ENCODE measurements at regions not wholly inside any gene's neighbourhood (a gene's known extent, or its start where the extent isn't known, plus 50 kb on each side); places are given as distances from the start of the nearest gene placed in this dataset.

DNA sequence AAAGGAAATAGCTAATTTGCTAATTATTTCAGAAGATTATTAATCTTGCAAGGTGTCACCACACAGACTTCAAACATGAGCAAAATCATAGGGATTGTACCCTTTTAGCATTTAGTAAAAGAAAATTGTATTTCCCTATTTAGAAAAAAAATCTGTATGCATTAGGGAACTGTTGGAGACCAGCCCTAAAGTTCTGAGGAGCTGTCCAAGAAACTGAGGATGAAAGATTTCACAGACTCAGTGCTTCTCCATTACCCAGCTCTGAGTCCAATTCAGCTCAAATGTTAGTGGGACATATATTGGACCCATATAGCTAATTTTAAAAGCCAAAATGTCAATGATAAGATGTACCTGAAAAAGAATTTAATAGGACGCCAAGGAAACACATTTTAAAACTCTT lies 271.7 kb downstream of the SNX10 start:
- H3K4me3 ChIP-seq (ENCODE audit: low read length) = no peak overlapping the region
- no peak for DNase-seq (ENCODE audit: low read depth)
- TF ChIP-seq, protein P1, sequence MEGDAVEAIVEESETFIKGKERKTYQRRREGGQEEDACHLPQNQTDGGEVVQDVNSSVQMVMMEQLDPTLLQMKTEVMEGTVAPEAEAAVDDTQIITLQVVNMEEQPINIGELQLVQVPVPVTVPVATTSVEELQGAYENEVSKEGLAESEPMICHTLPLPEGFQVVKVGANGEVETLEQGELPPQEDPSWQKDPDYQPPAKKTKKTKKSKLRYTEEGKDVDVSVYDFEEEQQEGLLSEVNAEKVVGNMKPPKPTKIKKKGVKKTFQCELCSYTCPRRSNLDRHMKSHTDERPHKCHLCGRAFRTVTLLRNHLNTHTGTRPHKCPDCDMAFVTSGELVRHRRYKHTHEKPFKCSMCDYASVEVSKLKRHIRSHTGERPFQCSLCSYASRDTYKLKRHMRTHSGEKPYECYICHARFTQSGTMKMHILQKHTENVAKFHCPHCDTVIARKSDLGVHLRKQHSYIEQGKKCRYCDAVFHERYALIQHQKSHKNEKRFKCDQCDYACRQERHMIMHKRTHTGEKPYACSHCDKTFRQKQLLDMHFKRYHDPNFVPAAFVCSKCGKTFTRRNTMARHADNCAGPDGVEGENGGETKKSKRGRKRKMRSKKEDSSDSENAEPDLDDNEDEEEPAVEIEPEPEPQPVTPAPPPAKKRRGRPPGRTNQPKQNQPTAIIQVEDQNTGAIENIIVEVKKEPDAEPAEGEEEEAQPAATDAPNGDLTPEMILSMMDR (conservative IDR thresholded peaks at IDR 0.05; ENCODE audit: low read depth, low read length) = no peak

DNA sequence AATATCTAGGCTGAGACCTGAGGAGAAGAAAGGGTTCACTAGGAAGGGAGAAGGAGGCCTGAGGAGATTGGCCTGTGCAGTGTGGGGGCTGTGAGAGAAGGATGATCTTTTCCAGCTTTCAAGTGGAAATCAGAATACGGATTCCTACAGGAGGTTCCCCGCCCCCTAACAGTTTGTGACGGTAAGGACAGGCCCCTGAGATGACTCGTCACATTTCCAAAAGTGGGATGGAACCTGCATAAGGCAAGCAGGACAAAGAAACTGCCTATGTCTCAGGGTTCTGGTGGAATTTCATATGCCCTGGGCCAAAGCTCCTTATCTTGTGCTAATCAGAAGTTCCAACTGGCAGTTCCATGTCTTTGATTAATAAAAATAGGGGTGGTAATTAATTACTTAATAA lies 275.6 kb downstream of the SNX10 start:
- no peak for DNase-seq (ENCODE audit: low read depth)
- TF ChIP-seq, protein P1 (conservative IDR thresholded peaks at IDR 0.05; ENCODE audit: low read depth, low read length) = no peak

GRCh38 chr7:26574476-26574875 lies 282.8 kb downstream of the SNX10 start:
- H3K4me3 ChIP-seq (ENCODE audit: low read length) = no peak overlapping the region
- DNase-seq (ENCODE audit: low read depth) = no peak
- TF ChIP-seq, protein P1 (conservative IDR thresholded peaks at IDR 0.05; ENCODE audit: low read depth, low read length) = no peak

More for the DNA sequence above, 275.6 kb downstream of the SNX10 start:
- no peak overlapping the region for H3K4me3 ChIP-seq (ENCODE audit: low read length)

- TF ChIP-seq, protein P1 (conservative IDR thresholded peaks at IDR 0.05; ENCODE audit: low read depth, low read length) = no peak
- DNase-seq (ENCODE audit: low read depth) = no peak
- H3K4me3 ChIP-seq (ENCODE audit: low read length) = no peak overlapping the region
Observed at GRCh38 chr7:26580064-26580591, 284.3 kb downstream of the SKAP2 start.

DNA sequence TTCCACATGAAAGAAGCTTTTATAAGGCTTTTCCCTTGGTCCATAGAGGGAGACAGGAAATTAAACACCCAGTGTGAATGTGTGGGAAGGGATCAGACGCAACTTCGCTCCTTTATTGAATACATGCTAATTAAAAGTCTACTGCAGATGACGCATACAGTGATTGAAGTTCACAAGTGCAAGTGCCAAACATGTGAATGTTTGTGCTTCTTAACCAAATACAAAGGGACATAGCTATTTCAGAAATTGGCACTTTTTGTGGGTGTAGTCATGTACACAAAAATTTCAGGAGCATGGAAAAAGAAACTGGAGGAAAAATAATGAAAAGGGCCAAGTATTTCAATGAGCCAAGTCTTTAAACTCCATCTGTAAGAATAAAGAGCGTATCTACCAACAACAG lies 283.7 kb downstream of the SKAP2 start:
- DNase-seq (ENCODE audit: low read depth) = peak; percentile 32
- no peak overlapping the region for H3K4me3 ChIP-seq (ENCODE audit: low read length)
- TF ChIP-seq, protein P1 (conservative IDR thresholded peaks at IDR 0.05; ENCODE audit: low read depth, low read length) = no peak

DNA sequence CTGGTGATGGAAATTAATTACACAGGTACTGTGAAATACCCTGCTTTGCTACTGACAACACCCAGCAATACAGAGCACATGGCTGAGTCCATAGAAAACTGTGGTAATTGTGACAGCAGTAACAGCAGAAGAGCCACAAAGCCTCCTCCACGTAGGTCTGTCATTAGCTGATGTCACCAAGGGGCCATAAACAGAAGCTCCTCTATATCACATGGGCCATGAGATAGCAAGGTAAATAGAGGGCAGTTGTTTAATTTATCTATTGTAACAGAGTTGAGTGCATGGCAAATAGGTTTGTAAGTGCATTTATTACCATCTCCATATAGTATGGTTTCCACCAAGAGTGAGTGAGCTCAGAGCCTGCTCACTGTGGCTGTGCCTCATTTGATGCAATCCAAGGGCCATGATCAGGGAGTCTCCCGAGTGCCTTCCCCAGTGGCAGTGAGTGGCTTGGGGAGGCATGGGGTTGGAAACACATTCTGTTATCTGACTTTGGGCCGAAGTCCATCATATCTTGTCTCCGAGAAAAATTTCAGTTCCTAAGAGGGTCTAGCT lies 281.2 kb downstream of the SKAP2 start:
- no peak overlapping the region for H3K4me3 ChIP-seq (ENCODE audit: low read length)
- DNase-seq (ENCODE audit: low read depth) = no peak
- TF ChIP-seq, protein P1 (conservative IDR thresholded peaks at IDR 0.05; ENCODE audit: low read depth, low read length) = no peak

DNA sequence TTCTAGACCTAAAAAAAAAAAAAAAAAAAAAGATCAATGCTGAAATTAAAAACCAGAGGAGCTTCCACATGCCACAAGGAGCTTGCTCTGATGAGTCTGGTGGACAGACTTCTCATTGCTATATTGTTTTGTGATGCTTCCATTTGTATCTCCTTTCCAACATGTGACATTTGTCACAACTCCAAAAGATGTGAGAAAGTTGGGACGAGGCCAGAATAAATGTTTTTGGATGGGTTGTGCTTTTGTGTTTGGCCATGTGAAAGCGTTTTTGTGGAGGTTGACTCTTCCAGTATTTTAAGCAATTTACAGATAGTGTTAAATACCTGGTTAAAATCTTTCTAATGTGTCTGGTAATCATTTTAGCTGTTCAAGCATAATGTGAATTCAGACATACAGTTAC lies 280.1 kb downstream of the SKAP2 start:
- TF ChIP-seq, protein P1 (conservative IDR thresholded peaks at IDR 0.05; ENCODE audit: low read depth, low read length) = no peak
- DNase-seq (ENCODE audit: low read depth) = no peak
- no peak overlapping the region for H3K4me3 ChIP-seq (ENCODE audit: low read length)
